ENCODE measurements at regions not wholly inside any gene's neighbourhood (a gene's known extent, or its start where the extent isn't known, plus 50 kb on each side); places are given as distances from the start of the nearest gene placed in this dataset.
A peak's percentile ranks its signal among the peaks of the same experiment; 100 is the strongest.
"Not testable (repeated sequence)": the region's sequence is repeated elsewhere in the genome, so short reads cannot be mapped to it uniquely, and the experiment has no call there.

- TF ChIP-seq, protein P1, sequence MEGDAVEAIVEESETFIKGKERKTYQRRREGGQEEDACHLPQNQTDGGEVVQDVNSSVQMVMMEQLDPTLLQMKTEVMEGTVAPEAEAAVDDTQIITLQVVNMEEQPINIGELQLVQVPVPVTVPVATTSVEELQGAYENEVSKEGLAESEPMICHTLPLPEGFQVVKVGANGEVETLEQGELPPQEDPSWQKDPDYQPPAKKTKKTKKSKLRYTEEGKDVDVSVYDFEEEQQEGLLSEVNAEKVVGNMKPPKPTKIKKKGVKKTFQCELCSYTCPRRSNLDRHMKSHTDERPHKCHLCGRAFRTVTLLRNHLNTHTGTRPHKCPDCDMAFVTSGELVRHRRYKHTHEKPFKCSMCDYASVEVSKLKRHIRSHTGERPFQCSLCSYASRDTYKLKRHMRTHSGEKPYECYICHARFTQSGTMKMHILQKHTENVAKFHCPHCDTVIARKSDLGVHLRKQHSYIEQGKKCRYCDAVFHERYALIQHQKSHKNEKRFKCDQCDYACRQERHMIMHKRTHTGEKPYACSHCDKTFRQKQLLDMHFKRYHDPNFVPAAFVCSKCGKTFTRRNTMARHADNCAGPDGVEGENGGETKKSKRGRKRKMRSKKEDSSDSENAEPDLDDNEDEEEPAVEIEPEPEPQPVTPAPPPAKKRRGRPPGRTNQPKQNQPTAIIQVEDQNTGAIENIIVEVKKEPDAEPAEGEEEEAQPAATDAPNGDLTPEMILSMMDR (IDR thresholded peaks at IDR 0.05; ENCODE audit: low read depth, low read length): no peak
- Histone ChIP-seq H3K36me3 (no peaks in the 10 kb centered on the region), H3K27me3 (no peaks in the 10 kb centered on the region), H3K9me3 (no peaks in the 10 kb centered on the region), H3K4me1 (no peaks in the 10 kb centered on the region), H3K4me3 (ENCODE audit: low read depth, low read length) (no peak overlapping the region)
- no peak for DNase-seq
Observed at GRCh38 chr4:52203351-52203750, 152.2 kb downstream of the SPATA18 start.

GRCh38 chr4:52204921-52205320, 153.8 kb downstream of the SPATA18 start:
- Histone ChIP-seq H3K9me3 (no peaks in the 10 kb centered on the region), H3K4me3 (ENCODE audit: low read depth, low read length) (no peak overlapping the region), H3K36me3 (no peaks in the 10 kb centered on the region), H3K4me1 (no peaks in the 10 kb centered on the region), H3K27me3 (no peaks in the 10 kb centered on the region)
- TF ChIP-seq, protein P1 (IDR thresholded peaks at IDR 0.05; ENCODE audit: low read depth, low read length): no peak
- no peak for DNase-seq

DNA sequence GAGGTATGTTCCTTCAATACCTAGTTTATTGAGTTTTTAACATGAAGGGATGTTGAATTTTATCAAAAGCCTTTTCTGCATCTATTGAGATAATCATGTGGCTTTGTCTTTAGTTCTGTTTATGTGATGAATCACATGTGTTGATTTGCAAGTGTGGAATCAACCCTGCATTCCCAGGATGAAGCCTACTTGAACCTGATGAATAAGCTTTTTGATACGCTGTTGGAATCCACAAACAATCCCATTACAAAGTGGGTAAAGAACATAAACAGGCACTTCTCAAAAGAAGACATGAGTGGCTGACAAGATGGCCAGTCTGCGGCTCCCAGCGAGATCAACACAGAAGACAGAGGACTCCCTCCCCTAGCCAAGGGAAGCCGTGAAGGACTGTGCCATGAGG, 156.0 kb downstream of the SPATA18 start:
- not testable (repeated sequence) for H3K36me3 ChIP-seq, DNase-seq

DNA sequence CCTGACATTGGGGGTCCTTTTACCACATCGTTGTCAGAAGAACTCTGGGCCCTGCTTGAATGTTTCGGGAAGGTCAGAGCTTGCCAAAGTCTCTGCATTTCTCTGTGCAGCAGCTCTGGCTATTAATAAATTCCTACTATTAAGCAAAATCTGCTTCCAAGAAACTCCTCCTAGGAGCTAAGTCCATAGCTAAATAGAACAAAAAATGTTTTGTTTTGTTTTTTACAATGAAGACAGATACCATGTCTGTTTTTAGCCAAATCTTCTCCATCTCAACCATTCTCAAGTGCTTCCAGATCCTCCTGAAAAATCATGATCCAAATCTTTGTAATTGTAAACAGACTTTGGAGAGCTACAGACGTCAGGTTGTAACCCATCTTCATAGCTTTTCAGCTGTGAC, 161.6 kb downstream of the SPATA18 start:
- Histone ChIP-seq H3K36me3 (no peaks in the 10 kb centered on the region), H3K4me3 (ENCODE audit: low read depth, low read length) (no peak overlapping the region), H3K4me1 (no peaks in the 10 kb centered on the region), H3K27me3 (no peaks in the 10 kb centered on the region), H3K9me3 (no peaks in the 10 kb centered on the region)
- no peak for DNase-seq
- TF ChIP-seq, protein P1 (IDR thresholded peaks at IDR 0.05; ENCODE audit: low read depth, low read length): no peak

More for the DNA sequence above, 156.0 kb downstream of the SPATA18 start:
- not testable (repeated sequence) for H3K4me3 ChIP-seq (ENCODE audit: low read depth, low read length); H3K9me3 ChIP-seq; H3K4me1 ChIP-seq; H3K27me3 ChIP-seq

DNA sequence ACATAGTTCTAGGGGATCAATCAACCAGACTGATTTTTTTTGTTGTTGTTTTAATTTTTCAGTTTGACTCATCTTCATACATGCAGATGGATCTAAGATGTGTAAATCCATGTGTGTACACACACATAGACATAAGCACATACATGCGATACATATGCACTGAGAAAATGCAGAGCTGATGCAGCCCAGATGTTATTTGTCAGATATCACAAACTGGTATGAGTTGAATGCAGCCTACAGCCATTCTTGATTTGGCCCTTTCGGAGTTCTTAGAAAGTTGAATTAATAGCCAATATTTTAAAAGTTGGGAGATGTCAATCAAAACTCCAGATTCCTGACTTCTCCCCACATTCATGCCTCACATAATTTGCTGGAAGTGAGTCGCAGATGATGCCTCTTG, 180.4 kb downstream of the SPATA18 start:
- Histone ChIP-seq H3K27me3 (peaks cover 4% of the 10 kb centered on the region; the same call in 1 of the 2 replicates), H3K4me1 (no peaks in the 10 kb centered on the region), H3K36me3 (no peaks in the 10 kb centered on the region), H3K9me3 (no peaks in the 10 kb centered on the region), H3K4me3 (ENCODE audit: low read depth, low read length) (no peak overlapping the region)
- TF ChIP-seq, protein P1 (IDR thresholded peaks at IDR 0.05; ENCODE audit: low read depth, low read length): no peak
- no peak for DNase-seq

DNA sequence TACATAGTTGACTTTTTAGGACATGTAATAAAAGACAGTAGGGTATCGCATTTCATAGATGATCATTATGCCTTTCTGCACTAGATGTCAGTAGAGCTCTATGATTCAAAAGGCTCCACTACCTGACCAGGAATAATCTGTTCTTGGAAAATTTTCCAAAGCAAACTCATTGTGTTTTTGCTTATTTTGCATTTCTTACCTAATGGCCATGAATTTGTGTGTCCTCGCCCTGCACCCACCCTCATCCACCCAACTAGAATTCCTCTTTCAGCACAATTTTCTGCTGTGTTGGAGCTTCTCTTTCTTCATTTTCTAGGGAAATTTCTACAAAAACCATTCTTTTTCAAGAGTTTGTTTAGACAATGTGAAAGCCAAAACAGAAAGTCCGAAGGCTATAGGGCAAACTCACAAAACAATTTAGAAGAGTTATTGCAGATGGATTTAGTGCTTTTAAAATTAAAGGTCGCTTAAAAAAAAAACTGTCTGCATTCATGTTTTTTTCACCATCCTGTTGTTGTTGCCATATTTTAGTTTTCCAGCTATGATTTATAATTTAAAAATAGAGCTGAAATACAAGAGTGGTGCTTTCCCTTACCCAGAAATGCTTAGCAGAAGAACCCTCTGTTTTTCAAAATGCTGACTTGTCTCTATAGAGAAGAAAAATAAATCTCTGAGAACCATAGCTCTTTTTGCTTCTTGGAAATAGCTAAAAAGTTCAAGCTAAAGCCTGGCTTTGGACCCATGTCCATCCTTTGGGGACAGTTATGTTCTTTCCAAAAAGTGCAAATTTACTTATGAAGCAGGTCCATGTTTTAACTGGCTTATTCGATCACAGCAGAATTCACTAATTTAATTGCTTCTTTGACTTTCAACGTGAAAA, 183.7 kb downstream of the SPATA18 start:
- TF ChIP-seq, protein P1 (IDR thresholded peaks at IDR 0.05; ENCODE audit: low read depth, low read length): peak; percentile 68
- H3K4me1 ChIP-seq: no peaks in the 10 kb centered on the region
- H3K9me3 ChIP-seq: no peaks in the 10 kb centered on the region
- peaks cover 4% of the 10 kb centered on the region; the same call in 1 of the 2 replicates for H3K27me3 ChIP-seq
- H3K4me3 ChIP-seq (ENCODE audit: low read depth, low read length): no peak overlapping the region
- no peak for DNase-seq
- H3K36me3 ChIP-seq: no peaks in the 10 kb centered on the region
